SK-N-SH (cell line): ENCODE measurements at regions not wholly inside any gene's neighbourhood (a gene's known extent, or its start where the extent isn't known, plus 50 kb on each side); places are given as distances from the start of the nearest gene placed in this dataset.

Experiments
- CTCF ChIA-PET: fragments of 300-600, 350-600 bp; formaldehyde crosslinking; extraction: SDS; loops from one replicate; lab custom pipeline; 2021; lab: Yijun Ruan, JAX
- POLR2A ChIA-PET: fragments of 350-600 bp; sonication (Branson Sonifier 250); formaldehyde crosslinking; extraction: SDS; loops from one replicate; lab custom pipeline; 2020; ENCODE audit warnings: antibody characterized with exemption, inconsistent platforms; lab: Yijun Ruan, JAX
- DNase-seq: peaks from one replicate; pipeline ENCODE4 v3.0.0; 2012
- H2AFZ ChIP-seq: fragments of 200-600 bp; sonication (generic); 2 replicates; pipeline ENCODE4 v1.8.1; 2016; ENCODE audit warnings: antibody characterized with exemption, mild to moderate bottlenecking, low read depth
- H3F3A ChIP-seq: fragments of 200-600 bp; sonication (generic); replicated peaks from 2 replicates; pipeline ENCODE3; 2016; ENCODE audit warnings: antibody characterized with exemption, mild to moderate bottlenecking; ENCODE audit not compliant: insufficient read depth
- H3K27ac ChIP-seq, 2 experiments: fragments of 200-500 bp in 1 of 2; fragments of 200-600 bp in 1 of 2; sonication (Bioruptor generic) in 1 of 2; sonication (generic), shearing (Covaris generic) in 1 of 2; 2 replicates each; pipeline versions ENCODE4 v1.5.1 to v1.6.1; 2014 to 2016; ENCODE audit warnings: low read depth in 2 of 2, inconsistent platforms in 1 of 2, low read length in 1 of 2, mild to moderate bottlenecking in 1 of 2, mixed read lengths in 1 of 2
- H3K27me3 ChIP-seq: fragments of 200-600 bp; sonication (generic), shearing (Covaris generic); 2 replicates; pipeline ENCODE4 v1.6.1; 2016; ENCODE audit warnings: mixed run types; ENCODE audit not compliant: insufficient read depth
- H3K36me3 ChIP-seq, 2 experiments: fragments of 200-500 bp in 1 of 2; fragments of 200-600 bp in 1 of 2; sonication (Bioruptor generic) in 1 of 2; sonication (generic) in 1 of 2; replicated peaks in 1 of 2; 2 replicates each; pipeline versions ENCODE3 to v1.5.1; 2014 to 2016; ENCODE audit warnings: low read length in 1 of 2, mild to moderate bottlenecking in 1 of 2; ENCODE audit not compliant: insufficient read depth in 2 of 2, control insufficient read depth in 1 of 2
- H3K4me1 ChIP-seq, 2 experiments: fragments of 200-500 bp in 1 of 2; fragments of 200-600 bp in 1 of 2; sonication (Bioruptor generic) in 1 of 2; sonication (generic), shearing (Covaris generic) in 1 of 2; 2 replicates each; pipeline versions ENCODE4 v1.5.1 to v1.6.1; 2014 to 2016; ENCODE audit warnings: low read depth in 1 of 2, low read length in 1 of 2, mixed run types in 1 of 2; ENCODE audit not compliant: insufficient read depth in 2 of 2, control insufficient read depth in 1 of 2
- H3K4me2 ChIP-seq: fragments of 200-600 bp; sonication (generic), shearing (Covaris generic); 2 replicates; pipeline ENCODE4 v1.6.1; 2017; ENCODE audit warnings: mixed run types
- H3K4me3 ChIP-seq, 2 experiments: fragments of 200-500 bp in 1 of 2; fragments of 200-600 bp in 1 of 2; sonication (Bioruptor generic) in 1 of 2; sonication (generic), shearing (Covaris generic) in 1 of 2; 2 replicates each; pipeline versions ENCODE4 v1.5.1 to v1.8.1; 2014 to 2016; ENCODE audit warnings: low read depth in 2 of 2, inconsistent platforms in 1 of 2, low read length in 1 of 2, mild to moderate bottlenecking in 1 of 2, mixed read lengths in 1 of 2, moderate library complexity in 1 of 2
- H3K79me2 ChIP-seq: fragments of 200-600 bp; sonication (generic); 2 replicates; pipeline ENCODE4 v1.8.1; 2017; ENCODE audit warnings: mild to moderate bottlenecking; ENCODE audit not compliant: insufficient read depth
- H3K9ac ChIP-seq: fragments of 200-600 bp; sonication (generic); 2 replicates; pipeline ENCODE4 v1.6.1; 2017; ENCODE audit warnings: mixed run types
- H3K9me2 ChIP-seq: fragments of 200-600 bp; sonication (generic); 2 replicates; pipeline ENCODE4 v1.6.1; 2017; ENCODE audit warnings: mixed run types
- H3K9me3 ChIP-seq: fragments of 200-600 bp; sonication (generic); 2 replicates; pipeline ENCODE4 v1.6.1; 2017; ENCODE audit warnings: mixed run types, mild to moderate bottlenecking, moderate library complexity
- H4K20me1 ChIP-seq: fragments of 200-600 bp; sonication (generic); 2 replicates; pipeline ENCODE4 v1.6.1; 2017; ENCODE audit warnings: mild to moderate bottlenecking, mixed run types; ENCODE audit not compliant: insufficient read depth
- CHD2 ChIP-seq: fragments of 150-350 bp; IDR thresholded peaks from 2 replicates; pipeline ENCODE4 v1.6.1; 2018; ENCODE audit warnings: low read length; ENCODE audit not compliant: partially characterized antibody
- CTCF ChIP-seq: fragments of 200-600 bp; sonication (generic); IDR thresholded peaks from 2 replicates; pipeline ENCODE4 v1.6.1; 2017; ENCODE audit warnings: antibody characterized with exemption, mild to moderate bottlenecking, moderate library complexity
- EP300 ChIP-seq, 2 experiments: IDR thresholded peaks; 2 replicates each; pipeline versions ENCODE4 v1.4.0 to v1.6.1; 2012; ENCODE audit warnings: borderline replicate concordance in 1 of 2, low read depth in 1 of 2, low read length in 1 of 2
- EZH2phosphoT487 ChIP-seq: fragments of 200-600 bp; sonication (generic); IDR thresholded peaks from 2 replicates; pipeline ENCODE4 v1.6.1; 2017; ENCODE audit warnings: low read depth, mixed run types, mild to moderate bottlenecking, antibody characterized with exemption, moderate library complexity, borderline replicate concordance
- FOXM1 ChIP-seq: IDR thresholded peaks from 2 replicates; pipeline ENCODE4 v1.4.0; 2012; ENCODE audit warnings: low read depth, mild to moderate bottlenecking
- GABPA ChIP-seq: IDR thresholded peaks from 2 replicates; pipeline ENCODE4 v1.4.0; 2012; ENCODE audit warnings: low read depth, mild to moderate bottlenecking
- IRF3 ChIP-seq: fragments of 150-350 bp; IDR thresholded peaks from 2 replicates; pipeline ENCODE4 v1.6.1; 2016; ENCODE audit warnings: mild to moderate bottlenecking, low read depth, low read length
- JUND ChIP-seq: IDR thresholded peaks from 2 replicates; pipeline ENCODE4 v1.4.0; 2012
- MXI1 ChIP-seq: IDR thresholded peaks from 2 replicates; pipeline ENCODE4 v1.6.1; 2012; ENCODE audit warnings: mild to moderate bottlenecking, low read depth, low read length, improper control_type of control experiment
- NFIC ChIP-seq: IDR thresholded peaks from 2 replicates; pipeline ENCODE4 v1.4.0; 2012; ENCODE audit warnings: borderline replicate concordance
- NRF1 ChIP-seq: IDR thresholded peaks from 2 replicates; pipeline ENCODE4 v1.6.1; 2012; ENCODE audit warnings: low read depth, mild to moderate bottlenecking, low read length
- POLR2AphosphoS5 ChIP-seq: IDR thresholded peaks from 2 replicates; pipeline ENCODE4 v1.6.1; 2012; ENCODE audit warnings: low read depth, low read length
- RAD21 ChIP-seq: IDR thresholded peaks from 2 replicates; pipeline ENCODE4 v1.6.1; 2012; ENCODE audit warnings: mild to moderate bottlenecking, low read length
- RCOR1 ChIP-seq: fragments of 150-350 bp; IDR thresholded peaks from 2 replicates; pipeline ENCODE4 v1.6.1; 2017; ENCODE audit warnings: antibody characterized with exemption, low read length
- RFX5 ChIP-seq: IDR thresholded peaks from 2 replicates; pipeline ENCODE4 v1.6.1; 2012; ENCODE audit warnings: mild to moderate bottlenecking, improper control_type of control experiment, low read length
- TAF1 ChIP-seq: IDR thresholded peaks from 2 replicates; pipeline ENCODE4 v1.6.1; 2012; ENCODE audit warnings: low read depth, mild to moderate bottlenecking, low read length, moderate library complexity, borderline replicate concordance
- TCF12 ChIP-seq: IDR thresholded peaks from 2 replicates; pipeline ENCODE4 v1.4.0; 2012
- YY1 ChIP-seq: IDR thresholded peaks from 2 replicates; pipeline ENCODE4 v1.4.0; 2012; ENCODE audit warnings: low read depth, mild to moderate bottlenecking
- ZBTB33 ChIP-seq: IDR thresholded peaks from 2 replicates; pipeline ENCODE4 v1.4.0; 2012; ENCODE audit warnings: low read depth, borderline replicate concordance

- no peak overlapping the region for H3K27ac ChIP-seq
- H3K9me3 ChIP-seq = no peaks in the 10 kb centered on the region
- H3K9me2 ChIP-seq = no peaks in the 10 kb centered on the region
- POLR2A ChIA-PET = no interaction called here
- no peaks in the 10 kb centered on the region for H3F3A ChIP-seq
- no peak overlapping the region for H2AFZ ChIP-seq
- TF ChIP-seq IRF3 = no peak
- no peak for TF ChIP-seq MXI1
- no peak for TF ChIP-seq RAD21
- no peak for TF ChIP-seq FOXM1
- TF ChIP-seq GABPA = no peak
- TF ChIP-seq YY1 = no peak
- no peak for TF ChIP-seq EZH2phosphoT487
- no peak for DNase-seq
- no peaks in the 10 kb centered on the region for H3K36me3 ChIP-seq
- no peaks in the 10 kb centered on the region for H3K4me1 ChIP-seq
- no peak overlapping the region for H3K4me2 ChIP-seq
- no peaks in the 10 kb centered on the region for H3K79me2 ChIP-seq
- H3K27me3 ChIP-seq = no peaks in the 10 kb centered on the region
- H3K4me3 ChIP-seq = no peak overlapping the region
- no peak overlapping the region for H3K9ac ChIP-seq
- CTCF ChIA-PET = no interaction called here
- H4K20me1 ChIP-seq = no peaks in the 10 kb centered on the region
These were observed 79.1 kb upstream of the FAM120A start for GRCh38 chr9:93372391-93372790.

- POLR2A ChIA-PET = no interaction called here
These were observed 75.1 kb upstream of the FAM120A start for GRCh38 chr9:93376411-93376810.

More at GRCh38 chr9:93376411-93376810, 75.1 kb upstream of the FAM120A start:
- no peak for TF ChIP-seq ZBTB33
- no peak for TF ChIP-seq CTCF
- TF ChIP-seq NRF1 = no peak
- TF ChIP-seq EZH2phosphoT487 = no peak
- no peak for TF ChIP-seq JUND
- no peak for TF ChIP-seq TCF12
- no peak for TF ChIP-seq RFX5
- no peak for TF ChIP-seq NFIC
- TF ChIP-seq EP300 (IDR thresholded peaks at IDR 0.05; ENCODE audit: borderline replicate concordance in 1 of 2, low read depth in 1 of 2, low read length in 1 of 2) = no peak
- TF ChIP-seq CHD2 = no peak
- TF ChIP-seq POLR2AphosphoS5 = no peak
- no peak for TF ChIP-seq MXI1
- TF ChIP-seq TAF1 = no peak
- TF ChIP-seq RCOR1 = no peak
- no peaks in the 10 kb centered on the region for H3K79me2 ChIP-seq
- H3K4me2 ChIP-seq = no peak overlapping the region
- H3K4me3 ChIP-seq = no peak overlapping the region
- CTCF ChIA-PET = no interaction called here
- no peaks in the 10 kb centered on the region for H3K27me3 ChIP-seq
- no peak for DNase-seq
- H3K36me3 ChIP-seq = no peaks in the 10 kb centered on the region
- no peak overlapping the region for H2AFZ ChIP-seq
- no peaks in the 10 kb centered on the region for H4K20me1 ChIP-seq
- no peak overlapping the region for H3K27ac ChIP-seq
- H3K9ac ChIP-seq = no peak overlapping the region
- no peaks in the 10 kb centered on the region for H3K9me3 ChIP-seq
- no peaks in the 10 kb centered on the region for H3K9me2 ChIP-seq
- no peaks in the 10 kb centered on the region for H3K4me1 ChIP-seq
- H3F3A ChIP-seq = no peaks in the 10 kb centered on the region
